Skeletal muscle satellite cell (primary cell): ENCODE measurements at regions not wholly inside any gene's neighbourhood (a gene's known extent, or its start where the extent isn't known, plus 50 kb on each side); places are given as distances from the start of the nearest gene placed in this dataset.

ENCODE experiments used
- H3K27me3 ChIP-seq: 2 replicates; pipeline ENCODE4 v1.7.0; 2013; ENCODE audit warnings: low read length; ENCODE audit not compliant: control insufficient read depth, insufficient read depth
- H3K36me3 ChIP-seq: 2 replicates; pipeline ENCODE4 v1.7.0; 2013; ENCODE audit warnings: mild to moderate bottlenecking, control low read depth, low read length; ENCODE audit not compliant: insufficient read depth
- H3K4me1 ChIP-seq: 2 replicates; pipeline ENCODE4 v1.7.0; 2013; ENCODE audit warnings: low read length; ENCODE audit not compliant: control insufficient read depth, insufficient read depth
- H3K4me2 ChIP-seq: 2 replicates; pipeline ENCODE4 v1.7.0; 2013; ENCODE audit warnings: mild to moderate bottlenecking, low read length
- H3K4me3 ChIP-seq: 2 replicates; pipeline ENCODE4 v1.7.0; 2013; ENCODE audit warnings: low read length
- H3K9ac ChIP-seq: 2 replicates; pipeline ENCODE4 v1.7.0; 2013; ENCODE audit warnings: mild to moderate bottlenecking, low read depth, low read length, moderate library complexity
- H3K9me3 ChIP-seq: replicated peaks from 2 replicates; pipeline ENCODE4 v1.7.0; 2013; ENCODE audit warnings: mild to moderate bottlenecking, control low read depth, low read length

DNA sequence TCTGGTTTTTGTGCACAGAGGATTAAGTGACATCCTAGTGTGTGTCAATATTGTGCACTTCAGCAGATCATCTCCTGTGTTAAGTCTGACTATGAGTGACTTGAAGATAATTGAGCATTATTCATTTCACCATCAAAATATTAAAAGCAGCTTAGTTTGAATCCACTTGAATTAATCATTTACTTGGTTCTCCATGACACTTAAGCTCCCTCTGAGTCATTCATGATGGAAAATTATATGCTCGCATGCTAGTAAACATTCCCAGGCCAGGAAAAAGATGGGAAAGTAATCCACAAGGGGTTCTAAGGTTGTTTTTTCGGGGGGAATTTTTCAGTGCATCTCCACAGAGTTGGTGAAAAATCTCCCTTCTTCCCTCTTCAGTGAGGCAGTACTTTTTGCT is 97.2 kb upstream of the EOLA2 start:
- Histone ChIP-seq H3K27me3 (no peaks in the 10 kb centered on the region), H3K36me3 (no peaks in the 10 kb centered on the region), H3K4me2 (peak overlapping the region; percentile 40), H3K4me3 (no peak overlapping the region), H3K4me1 (peaks cover 45% of the 10 kb centered on the region), H3K9ac (peak overlapping the region; percentile 58), H3K9me3 (no peaks in the 10 kb centered on the region)

DNA sequence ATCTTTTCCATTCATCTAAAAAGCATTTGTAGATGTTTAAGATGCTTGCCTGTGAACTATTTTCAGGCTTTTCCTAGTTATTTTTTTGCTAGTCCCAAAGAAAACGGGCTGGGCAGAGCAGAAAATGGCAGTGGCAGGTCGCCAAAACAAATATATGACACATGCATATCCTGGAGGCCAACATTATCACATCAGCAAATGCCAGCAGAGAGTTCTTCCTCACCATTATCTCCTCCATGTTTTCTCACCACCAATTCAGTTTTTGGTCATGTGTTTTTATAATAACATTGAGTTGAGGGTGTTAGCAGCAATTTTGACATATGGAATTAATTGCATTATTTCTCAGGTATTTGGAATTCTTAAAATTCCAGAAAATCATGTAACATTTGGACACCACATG is 97.9 kb upstream of the EOLA2 start:
- no peaks in the 10 kb centered on the region for H3K27me3 ChIP-seq
- peak overlapping the region; percentile 58 for H3K9ac ChIP-seq
- no peaks in the 10 kb centered on the region for H3K36me3 ChIP-seq
- H3K4me1 ChIP-seq: peaks cover 45% of the 10 kb centered on the region
- H3K9me3 ChIP-seq: no peaks in the 10 kb centered on the region
- H3K4me3 ChIP-seq: no peak overlapping the region
- peak overlapping the region; percentile 40 for H3K4me2 ChIP-seq

DNA sequence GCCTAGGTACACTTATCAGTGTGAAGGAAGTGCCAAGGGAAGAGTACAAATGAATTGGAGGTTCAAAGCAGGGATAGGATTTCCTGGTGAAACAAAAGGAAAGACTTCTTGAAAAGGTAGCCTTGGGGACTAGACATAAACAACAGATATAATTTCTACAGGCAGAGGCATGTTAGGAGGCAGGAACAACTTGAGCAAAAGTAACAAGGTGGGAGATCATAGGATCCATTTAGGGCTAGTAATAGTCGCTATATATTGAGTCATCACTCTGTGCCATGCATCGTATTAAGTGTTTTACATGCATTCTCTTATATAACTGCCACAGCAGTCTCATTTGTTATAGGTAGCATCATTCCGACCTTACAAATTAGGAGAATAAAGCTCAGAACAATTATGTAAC is 98.3 kb upstream of the EOLA2 start:
- Histone ChIP-seq H3K9ac (no peak overlapping the region), H3K9me3 (no peaks in the 10 kb centered on the region), H3K4me1 (peaks cover 45% of the 10 kb centered on the region), H3K4me3 (no peak overlapping the region), H3K27me3 (no peaks in the 10 kb centered on the region), H3K4me2 (no peak overlapping the region), H3K36me3 (no peaks in the 10 kb centered on the region)

DNA sequence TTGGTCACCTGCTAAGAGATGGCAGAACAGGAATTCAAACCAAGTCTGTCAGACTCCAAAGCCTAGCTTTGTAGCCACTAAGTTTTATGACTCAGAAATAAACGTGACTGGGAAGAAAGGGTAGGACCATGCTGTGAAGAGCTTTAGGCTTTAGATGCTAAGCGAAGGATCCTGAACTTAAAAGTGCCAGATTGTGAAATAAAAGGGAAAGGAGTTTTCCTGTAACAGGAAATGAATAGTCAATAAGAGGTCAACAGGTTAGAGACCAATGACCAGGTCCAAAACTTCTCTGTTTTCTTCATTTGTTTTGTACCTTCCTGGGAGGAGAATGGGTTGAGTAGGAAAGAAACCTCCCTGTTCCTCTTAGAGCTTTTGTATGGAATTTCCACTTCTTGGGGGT is 98.8 kb upstream of the EOLA2 start:
- H3K9me3 ChIP-seq: no peaks in the 10 kb centered on the region
- no peaks in the 10 kb centered on the region for H3K27me3 ChIP-seq
- H3K4me3 ChIP-seq: no peak overlapping the region
- no peak overlapping the region for H3K4me2 ChIP-seq
- H3K9ac ChIP-seq: no peak overlapping the region
- peaks cover 45% of the 10 kb centered on the region for H3K4me1 ChIP-seq
- no peaks in the 10 kb centered on the region for H3K36me3 ChIP-seq

DNA sequence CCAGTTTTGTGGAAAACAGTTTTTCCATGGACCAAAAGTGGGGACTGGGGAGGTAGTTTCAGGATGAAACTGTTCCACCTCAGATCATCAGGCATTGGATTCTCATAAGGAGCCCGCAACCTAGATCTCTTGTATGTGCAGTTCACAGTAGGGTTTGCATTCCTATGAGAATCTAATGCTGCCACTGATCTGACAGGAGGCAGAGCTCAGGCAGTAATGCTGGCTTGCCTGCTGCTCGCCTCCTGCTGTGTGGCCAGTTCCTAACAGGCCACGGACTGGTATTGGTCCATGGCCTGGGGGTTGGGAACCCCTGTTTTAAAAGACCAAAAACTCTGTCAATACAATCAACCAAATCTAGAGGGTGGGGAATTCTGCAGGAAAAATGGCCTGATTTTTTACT is 100.0 kb upstream of the EOLA2 start:
- no peak overlapping the region for H3K4me3 ChIP-seq
- H3K27me3 ChIP-seq: no peaks in the 10 kb centered on the region
- H3K9me3 ChIP-seq: no peaks in the 10 kb centered on the region
- no peaks in the 10 kb centered on the region for H3K36me3 ChIP-seq
- H3K4me2 ChIP-seq: no peak overlapping the region
- peaks cover 35% of the 10 kb centered on the region for H3K4me1 ChIP-seq
- H3K9ac ChIP-seq: peak overlapping the region; percentile 14

DNA sequence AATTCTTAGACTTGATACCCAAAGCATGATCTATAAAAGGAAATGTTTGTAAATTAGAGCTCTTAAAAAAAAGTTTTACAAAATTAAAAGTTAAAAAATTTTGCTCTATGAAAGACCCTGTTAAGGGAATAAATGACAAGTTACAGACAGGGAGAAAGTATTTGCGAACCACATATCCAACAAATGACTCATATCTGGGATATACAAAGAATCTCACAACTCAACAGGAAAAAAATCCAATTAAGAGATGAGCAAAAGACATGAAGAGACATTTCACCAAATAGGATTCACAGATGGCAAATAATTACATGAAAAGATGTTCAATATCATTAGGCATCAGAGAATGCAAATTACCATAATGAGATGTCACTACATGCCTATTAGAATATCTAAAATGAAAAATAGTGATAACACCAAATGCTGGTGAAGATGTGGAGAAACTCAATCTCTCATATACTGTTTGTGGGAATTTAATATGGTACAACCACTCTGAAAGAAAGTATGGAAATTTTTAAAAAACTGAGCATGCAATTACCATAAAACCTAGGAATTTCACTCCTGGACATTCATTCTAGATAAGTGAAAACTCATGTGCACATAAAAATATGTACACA is 100.8 kb upstream of the EOLA2 start:
- H3K9ac ChIP-seq: peak overlapping the region; percentile 14
- H3K36me3 ChIP-seq: no peaks in the 10 kb centered on the region
- H3K4me2 ChIP-seq: no peak overlapping the region

DNA sequence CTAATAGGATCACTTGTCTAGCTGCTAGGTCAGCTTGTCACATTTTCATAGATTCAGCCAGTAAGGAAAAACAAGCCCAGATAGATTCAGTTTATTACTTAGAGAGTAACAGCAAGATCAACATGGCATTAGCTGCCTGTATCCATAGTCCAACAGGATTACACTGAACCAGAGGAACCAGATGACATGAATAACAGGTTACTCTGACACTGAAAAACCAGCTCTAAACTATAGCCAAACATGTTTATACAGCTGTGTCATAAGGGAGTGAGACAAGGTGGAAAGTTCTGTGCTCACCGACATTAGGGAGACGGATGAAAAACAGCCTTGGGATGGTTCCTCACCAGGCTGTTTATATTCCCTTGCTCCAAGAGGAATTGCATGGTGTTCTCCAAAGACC is 102.9 kb upstream of the EOLA2 start:
- H3K9me3 ChIP-seq: no peaks in the 10 kb centered on the region
- no peaks in the 10 kb centered on the region for H3K36me3 ChIP-seq
- H3K4me3 ChIP-seq: no peak overlapping the region
- no peak overlapping the region for H3K4me2 ChIP-seq
- H3K9ac ChIP-seq: no peak overlapping the region
- peaks cover 29% of the 10 kb centered on the region for H3K4me1 ChIP-seq
- no peaks in the 10 kb centered on the region for H3K27me3 ChIP-seq

More for the DNA sequence above, 100.8 kb upstream of the EOLA2 start:
- no peak overlapping the region for H3K4me3 ChIP-seq
- no peaks in the 10 kb centered on the region for H3K9me3 ChIP-seq
- no peaks in the 10 kb centered on the region for H3K27me3 ChIP-seq
- peaks cover 35% of the 10 kb centered on the region for H3K4me1 ChIP-seq

DNA sequence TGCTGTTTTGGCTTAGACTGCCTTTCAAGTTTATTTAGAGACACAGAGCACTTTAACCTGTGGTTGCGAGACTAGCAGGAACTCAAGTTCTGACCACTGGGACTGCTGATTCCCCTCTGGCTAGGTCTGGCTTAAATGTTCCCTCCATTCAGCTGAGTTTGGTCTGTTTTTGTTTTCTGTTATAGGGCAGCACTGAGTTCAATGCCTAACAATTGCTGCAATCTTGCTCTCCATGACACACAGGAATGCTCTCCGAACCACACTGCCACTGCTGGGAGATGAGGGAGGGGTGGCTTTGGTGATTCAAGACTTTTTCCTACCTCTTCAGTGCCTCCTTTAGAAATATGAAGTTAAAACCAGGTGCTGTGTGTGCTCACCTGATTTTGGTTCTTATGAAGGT is 106.3 kb upstream of the EOLA2 start:
- Histone ChIP-seq H3K4me1 (peaks cover 4% of the 10 kb centered on the region), H3K36me3 (no peaks in the 10 kb centered on the region), H3K9ac (no peak overlapping the region)

DNA sequence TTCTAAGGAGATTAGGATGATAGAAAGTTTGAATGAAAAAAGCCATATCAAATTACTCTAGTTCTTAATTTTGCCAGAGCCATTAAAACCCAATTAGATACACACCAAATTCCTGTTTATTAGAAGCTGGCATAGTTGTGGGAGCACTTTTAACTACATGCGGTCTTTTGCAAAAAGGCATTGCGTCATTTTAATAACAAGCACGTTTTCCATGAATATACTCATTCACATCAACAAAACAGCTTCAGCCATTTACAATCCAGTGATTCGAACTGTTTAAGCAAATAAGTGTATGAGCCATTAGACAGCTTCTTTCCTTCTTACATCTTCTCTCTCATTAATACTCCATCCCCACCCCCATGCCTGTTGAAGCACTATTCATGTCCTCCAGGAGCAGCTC is 109.5 kb upstream of the EOLA2 start:
- Histone ChIP-seq H3K9me3 (no peaks in the 10 kb centered on the region), H3K9ac (no peak overlapping the region), H3K4me3 (no peak overlapping the region)

More for the DNA sequence above, 106.3 kb upstream of the EOLA2 start:
- Histone ChIP-seq H3K4me3 (no peak overlapping the region), H3K27me3 (no peaks in the 10 kb centered on the region), H3K4me2 (no peak overlapping the region), H3K9me3 (no peaks in the 10 kb centered on the region)

DNA sequence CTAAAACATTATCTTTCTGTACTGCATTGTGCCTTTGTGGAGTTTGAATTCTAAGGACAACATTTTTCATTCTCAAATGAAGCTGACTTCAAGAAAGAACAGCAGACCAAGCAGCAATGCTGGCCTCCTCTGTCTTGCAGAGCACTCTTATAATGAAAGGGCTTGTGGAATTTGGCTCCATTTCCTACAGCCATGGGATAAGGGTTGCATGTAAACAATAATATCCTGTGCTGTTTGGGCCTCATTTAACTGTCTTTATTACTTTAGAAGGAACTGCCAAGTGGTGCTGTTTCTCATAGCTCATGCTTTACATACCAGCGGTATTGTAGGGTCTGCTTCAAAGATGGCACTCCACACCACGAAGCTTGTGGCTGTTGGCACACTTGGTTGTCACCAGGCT is 111.4 kb upstream of the EOLA2 start:
- Histone ChIP-seq H3K36me3 (no peaks in the 10 kb centered on the region), H3K9me3 (no peaks in the 10 kb centered on the region), H3K4me2 (no peak overlapping the region), H3K9ac (no peak overlapping the region), H3K4me1 (peaks cover 4% of the 10 kb centered on the region), H3K27me3 (no peaks in the 10 kb centered on the region), H3K4me3 (no peak overlapping the region)

More for the DNA sequence above, 109.5 kb upstream of the EOLA2 start:
- Histone ChIP-seq H3K4me2 (no peak overlapping the region), H3K4me1 (peaks cover 4% of the 10 kb centered on the region), H3K27me3 (no peaks in the 10 kb centered on the region), H3K36me3 (no peaks in the 10 kb centered on the region)

DNA sequence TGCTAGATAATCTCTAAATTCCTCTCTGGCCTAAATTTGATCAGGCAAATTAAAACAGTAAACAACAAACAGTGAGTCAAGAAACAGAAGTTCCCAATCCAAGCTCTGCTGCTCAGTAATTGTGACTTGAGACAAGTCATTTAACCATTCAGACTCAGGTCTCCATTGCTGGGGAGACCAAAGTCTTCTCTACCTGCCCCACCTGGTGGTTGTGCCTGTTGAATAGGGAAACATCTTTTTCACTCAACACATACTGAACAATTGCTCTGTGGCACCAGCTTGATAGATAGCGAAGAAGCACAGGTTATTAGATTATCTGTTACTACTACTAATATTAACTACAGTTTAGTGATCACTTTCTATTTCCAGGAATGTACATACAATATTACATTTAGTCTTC is 112.1 kb upstream of the EOLA2 start:
- H3K9me3 ChIP-seq: no peaks in the 10 kb centered on the region
- H3K4me2 ChIP-seq: no peak overlapping the region
- no peaks in the 10 kb centered on the region for H3K36me3 ChIP-seq
- no peak overlapping the region for H3K4me3 ChIP-seq
- H3K27me3 ChIP-seq: no peaks in the 10 kb centered on the region
- H3K9ac ChIP-seq: no peak overlapping the region
- no peaks in the 10 kb centered on the region for H3K4me1 ChIP-seq

DNA sequence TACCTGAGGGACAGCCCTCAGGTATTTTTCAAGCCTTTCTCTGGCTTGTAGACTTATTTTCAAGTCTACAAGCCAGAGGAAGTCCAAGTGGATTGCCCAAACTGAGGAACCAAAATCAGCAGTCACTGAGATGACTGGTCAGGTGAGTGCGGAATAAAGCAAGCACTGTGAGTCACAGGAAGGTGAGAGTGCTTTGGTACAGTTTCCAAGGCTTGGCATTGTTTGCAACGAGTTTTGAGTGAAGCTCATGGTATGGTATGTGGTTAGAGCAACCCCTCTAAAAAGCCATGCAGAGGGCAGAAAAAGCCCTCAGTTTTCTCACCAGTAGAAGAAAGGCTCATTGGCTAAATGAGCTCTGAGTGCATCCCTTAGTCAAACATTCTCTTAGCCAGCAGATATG is 112.8 kb upstream of the EOLA2 start:
- H3K9me3 ChIP-seq: no peaks in the 10 kb centered on the region
- H3K36me3 ChIP-seq: no peaks in the 10 kb centered on the region
- H3K4me3 ChIP-seq: no peak overlapping the region
- H3K27me3 ChIP-seq: no peaks in the 10 kb centered on the region
- no peak overlapping the region for H3K4me2 ChIP-seq
- no peak overlapping the region for H3K9ac ChIP-seq
- no peaks in the 10 kb centered on the region for H3K4me1 ChIP-seq
